HCT116 (cell line): ENCODE measurements at regions not wholly inside any gene's neighbourhood (a gene's known extent, or its start where the extent isn't known, plus 50 kb on each side); places are given as distances from the start of the nearest gene placed in this dataset.

Source experiments
- ATAC-seq: fragments of 200-7000 bp; cut with Tn5 transposase; 2 replicates; pipeline ENCODE4 v1.9.1; 2020; ENCODE audit warnings: mild to moderate bottlenecking, moderate library complexity
- BruUV-seq: library from RNA; stranded (reverse); fragments of 400-500 nt; replicated peaks from 2 replicates; lab custom pipeline; 2021; lab: Mats Ljungman, UMichigan
- CTCF ChIA-PET: fragments of 300-600 bp; sonication (Branson Sonifier 250); formaldehyde crosslinking; loops from one replicate; lab custom pipeline; 2021; ENCODE audit warnings: antibody characterized with exemption; lab: Charles Lee
- POLR2A ChIA-PET: fragments of 300-600, 350-600 bp; sonication (Branson Sonifier 250); formaldehyde crosslinking; loops from one replicate; lab custom pipeline; 2021; ENCODE audit warnings: antibody characterized with exemption; lab: Charles Lee
- RAD21 ChIA-PET, 2 experiments: fragments of 300-600 bp; sonication (Branson Sonifier 250); formaldehyde crosslinking; loops; one replicate each; lab custom pipeline; 2023; ENCODE audit warnings: low total read pairs in 2 of 2; ENCODE audit not compliant: uncharacterized antibody in 2 of 2, unreplicated experiment in 2 of 2, low non-redundant PET in 1 of 2; lab: Charles Lee
- DNase-seq: peaks from one replicate; pipeline ENCODE4 v3.0.0-alpha.2; 2010; ENCODE audit warnings: low read depth, low spot score
- H2AFZ ChIP-seq: fragments of 200-600 bp; shearing (Covaris generic), sonication (generic); 2 replicates; pipeline ENCODE4 v1.6.1; 2017; ENCODE audit warnings: low read depth, mixed run types, mixed read lengths, antibody characterized with exemption, low read length; ENCODE audit not compliant: poor library complexity, severe bottlenecking
- H3K27ac ChIP-seq: 2 replicates; pipeline ENCODE4 v1.5.1; 2012; ENCODE audit warnings: low read depth, low read length
- H3K27me3 ChIP-seq: fragments of 200-600 bp; sonication (generic); 2 replicates; pipeline ENCODE4 v1.6.1; 2016; ENCODE audit warnings: mixed run types, low read length, mixed read lengths; ENCODE audit not compliant: insufficient read depth
- H3K36me3 ChIP-seq, 2 experiments: fragments of 200-500 bp in 1 of 2; fragments of 200-600 bp in 1 of 2; sonication (Bioruptor generic) in 1 of 2; sonication (generic) in 1 of 2; 2 replicates each; pipeline versions ENCODE4 v1.5.1 to v1.6.1; 2014 to 2016; ENCODE audit warnings: low read length in 2 of 2, inconsistent platforms in 1 of 2, mixed read lengths in 1 of 2, mixed run types in 1 of 2; ENCODE audit not compliant: insufficient read depth in 2 of 2, control insufficient read depth in 1 of 2
- H3K4me1 ChIP-seq, 2 experiments: fragments of 200-600 bp in 1 of 2; sonication (generic) in 1 of 2; 2 replicates each; pipeline versions ENCODE4 v1.5.1 to v1.6.1; 2012 to 2017; ENCODE audit warnings: low read length in 2 of 2, inconsistent platforms in 1 of 2, mild to moderate bottlenecking in 1 of 2, mixed read lengths in 1 of 2, mixed run types in 1 of 2, moderate library complexity in 1 of 2; ENCODE audit not compliant: insufficient read depth in 2 of 2, control insufficient read depth in 1 of 2
- H3K4me2 ChIP-seq: fragments of 200-600 bp; sonication (generic); 2 replicates; pipeline ENCODE4 v1.6.1; 2017; ENCODE audit warnings: mixed run types, low read length, mixed read lengths
- H3K4me3 ChIP-seq, 2 experiments: fragments of 200-600 bp in 1 of 2; sonication (generic) in 1 of 2; replicated peaks in 1 of 2; 2 replicates each; pipeline ENCODE4 v1.5.1; 2011 to 2016; ENCODE audit warnings: low read length in 2 of 2, control low read depth in 1 of 2, low read depth in 1 of 2, mild to moderate bottlenecking in 1 of 2, mixed read lengths in 1 of 2, mixed run types in 1 of 2
- H3K79me2 ChIP-seq: fragments of 200-600 bp; sonication (generic); 2 replicates; pipeline ENCODE4 v1.6.1; 2017; ENCODE audit warnings: mild to moderate bottlenecking, mixed run types, low read length, moderate library complexity, mixed read lengths; ENCODE audit not compliant: insufficient read depth
- H3K9ac ChIP-seq: fragments of 200-600 bp; sonication (generic); 2 replicates; pipeline ENCODE4 v1.6.1; 2016; ENCODE audit warnings: low read length, mixed read lengths
- H3K9me2 ChIP-seq: fragments of 200-600 bp; sonication (generic), shearing (Covaris generic); 2 replicates; pipeline ENCODE4 v1.6.1; 2017; ENCODE audit warnings: mixed run types, mild to moderate bottlenecking, moderate library complexity; ENCODE audit not compliant: insufficient read depth
- H3K9me3 ChIP-seq, 2 experiments: fragments of 200-500 bp in 1 of 2; fragments of 200-600 bp in 1 of 2; sonication (Bioruptor generic) in 1 of 2; sonication (generic) in 1 of 2; 2 replicates each; pipeline ENCODE4 v1.6.1; 2014 to 2017; ENCODE audit warnings: low read length in 2 of 2, mixed read lengths in 2 of 2, inconsistent platforms in 1 of 2, low read depth in 1 of 2, mild to moderate bottlenecking in 1 of 2, mixed run types in 1 of 2, moderate library complexity in 1 of 2; ENCODE audit not compliant: control insufficient read depth in 1 of 2, insufficient read depth in 1 of 2
- H4K20me1 ChIP-seq: fragments of 200-600 bp; sonication (generic), shearing (Covaris generic); 2 replicates; pipeline ENCODE4 v1.6.1; 2017; ENCODE audit warnings: mixed run types, mild to moderate bottlenecking, moderate library complexity; ENCODE audit not compliant: insufficient read depth
- CEBPB ChIP-seq: IDR thresholded peaks from 2 replicates; pipeline ENCODE4 v1.6.1; 2012; ENCODE audit warnings: low read depth
- ELF1 ChIP-seq: IDR thresholded peaks from 2 replicates; pipeline ENCODE4 v1.6.1; 2012; ENCODE audit warnings: low read depth, borderline replicate concordance
- EZH2 ChIP-seq: fragments of 200-600 bp; sonication (generic); IDR thresholded peaks from 2 replicates; pipeline ENCODE4 v1.6.1; 2017; ENCODE audit warnings: antibody characterized with exemption, mixed run types
- EZH2phosphoT487 ChIP-seq: fragments of 200-600 bp; IDR thresholded peaks from 2 replicates; pipeline ENCODE4 v1.6.1; 2018; ENCODE audit warnings: antibody characterized with exemption, borderline replicate concordance
- FOSL1 ChIP-seq: IDR thresholded peaks from 2 replicates; pipeline ENCODE4 v1.6.1; 2012; ENCODE audit warnings: low read depth
- JUND ChIP-seq: IDR thresholded peaks from 2 replicates; pipeline ENCODE4 v1.6.1; 2012
- POLR2A ChIP-seq: IDR thresholded peaks from 2 replicates; pipeline ENCODE4 v1.7.0; 2011; ENCODE audit warnings: borderline replicate concordance; ENCODE audit not compliant: insufficient read depth, insufficient read length; ENCODE audit errors: extremely low read depth
- POLR2AphosphoS5 ChIP-seq: IDR thresholded peaks from 2 replicates; pipeline ENCODE4 v1.6.1; 2011; ENCODE audit warnings: mild to moderate bottlenecking, low read depth, low read length, moderate library complexity
- RAD21 ChIP-seq: IDR thresholded peaks from 2 replicates; pipeline ENCODE4 v1.6.1; 2012; ENCODE audit warnings: low read depth, mild to moderate bottlenecking
- SIN3A ChIP-seq: IDR thresholded peaks from 2 replicates; pipeline ENCODE4 v1.6.1; 2012; ENCODE audit warnings: low read depth
- SP1 ChIP-seq: IDR thresholded peaks from 2 replicates; pipeline ENCODE4 v1.6.1; 2012; ENCODE audit warnings: low read depth
- SRF ChIP-seq: IDR thresholded peaks from 2 replicates; pipeline ENCODE4 v1.6.1; 2012; ENCODE audit warnings: low read depth
- TCF7L2 ChIP-seq: IDR thresholded peaks from 2 replicates; pipeline ENCODE4 v1.7.0; 2011; ENCODE audit warnings: borderline replicate concordance, inconsistent platforms; ENCODE audit not compliant: insufficient read depth, insufficient read length; ENCODE audit errors: extremely low read depth
- YY1 ChIP-seq: IDR thresholded peaks from 2 replicates; pipeline ENCODE4 v1.6.1; 2011; ENCODE audit warnings: low read length, low read depth, moderate library complexity, mild to moderate bottlenecking; ENCODE audit not compliant: insufficient replicate concordance; ENCODE audit errors: extremely low read depth
- ZFX ChIP-seq: fragments of 450-650 bp; IDR thresholded peaks from 2 replicates; pipeline ENCODE4 v1.6.1; 2017
- ZNF274 ChIP-seq: fragments of 200-500 bp; sonication (Bioruptor generic); IDR thresholded peaks from 2 replicates; pipeline ENCODE4 v1.6.1; 2014; ENCODE audit warnings: mild to moderate bottlenecking, low read depth, low read length, inconsistent platforms
- intact Hi-C: fragments of 100-400 bp; cut with micrococcal nuclease; formaldehyde crosslinking; loops from 2 replicates; pipeline ENCODE4 v1.10.0; 2022
- TF ChIP-seq, protein P1 (sequence below), 3 experiments: fragments of 200-600 bp in 1 of 3; sonication (generic) in 1 of 3; IDR thresholded peaks in 2 of 3; conservative IDR thresholded peaks in 1 of 3; 2 replicates each; pipeline ENCODE4 v1.5.1; 2012 to 2017; ENCODE audit warnings: low read depth in 2 of 3, low read length in 2 of 3, antibody characterized with exemption in 1 of 3, borderline replicate concordance in 1 of 3, control low read depth in 1 of 3, mild to moderate bottlenecking in 1 of 3, mixed read lengths in 1 of 3, mixed run types in 1 of 3, moderate library complexity in 1 of 3; ENCODE audit not compliant: insufficient read depth in 1 of 3
- TF ChIP-seq, protein P2 (sequence below): IDR thresholded peaks from 2 replicates; pipeline ENCODE4 v1.6.1; 2012; ENCODE audit warnings: low read depth
- TF ChIP-seq, protein P3 (sequence below): IDR thresholded peaks from 2 replicates; pipeline ENCODE4 v1.6.1; 2012
- TF ChIP-seq, protein P4 (sequence below): IDR thresholded peaks from 2 replicates; pipeline ENCODE4 v1.6.1; 2012

DNA sequence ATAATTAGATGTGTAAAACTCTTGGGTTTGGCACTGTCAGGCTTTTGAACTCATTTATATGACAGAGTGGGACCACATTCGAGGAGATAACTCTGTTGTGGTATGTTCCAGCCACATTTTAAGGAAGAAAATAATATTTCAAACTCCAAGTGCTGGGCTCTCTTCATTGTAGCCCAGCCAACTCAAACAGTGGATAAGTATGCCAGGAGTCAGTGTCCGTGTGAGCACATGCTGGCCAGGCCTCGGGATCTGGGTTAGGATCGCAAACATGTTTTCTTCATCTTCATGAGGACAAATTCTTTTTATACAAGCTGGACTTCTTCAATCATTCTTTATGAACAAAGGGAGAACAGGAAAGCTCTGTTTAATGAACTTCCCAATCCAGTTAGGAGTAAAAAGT lies 497.5 kb downstream of the MAFB start:
- no peaks in the 10 kb centered on the region for H3K79me2 ChIP-seq
- H3K9me3 ChIP-seq, result no peaks in the 10 kb centered on the region
- H3K4me2 ChIP-seq, result no peak overlapping the region
- POLR2A ChIA-PET, result no interaction called here
- H3K36me3 ChIP-seq, result no peaks in the 10 kb centered on the region
- no peak overlapping the region for H3K4me3 ChIP-seq
- CTCF ChIA-PET, result no interaction called here
- H3K9ac ChIP-seq, result no peak overlapping the region
- H4K20me1 ChIP-seq, result no peaks in the 10 kb centered on the region
- no peaks in the 10 kb centered on the region for H3K9me2 ChIP-seq
- BruUV-seq, result no TSS peak
- no peak overlapping the region for H2AFZ ChIP-seq
- intact Hi-C loops, result no loop called here
- RAD21 ChIA-PET, result no interaction called here
- H3K27ac ChIP-seq, result no peak overlapping the region
- DNase-seq, result no peak
- TF ChIP-seq POLR2AphosphoS5 (no peak), FOSL1 (no peak), RAD21 (no peak), TCF7L2 (no peak), ZFX (no peak), EZH2 (no peak), JUND (no peak), SP1 (no peak), YY1 (no peak), SIN3A (no peak), ELF1 (no peak), SRF (no peak), POLR2A (no peak), ZNF274 (no peak), CEBPB (no peak), EZH2phosphoT487 (no peak)
- TF ChIP-seq, protein P1, sequence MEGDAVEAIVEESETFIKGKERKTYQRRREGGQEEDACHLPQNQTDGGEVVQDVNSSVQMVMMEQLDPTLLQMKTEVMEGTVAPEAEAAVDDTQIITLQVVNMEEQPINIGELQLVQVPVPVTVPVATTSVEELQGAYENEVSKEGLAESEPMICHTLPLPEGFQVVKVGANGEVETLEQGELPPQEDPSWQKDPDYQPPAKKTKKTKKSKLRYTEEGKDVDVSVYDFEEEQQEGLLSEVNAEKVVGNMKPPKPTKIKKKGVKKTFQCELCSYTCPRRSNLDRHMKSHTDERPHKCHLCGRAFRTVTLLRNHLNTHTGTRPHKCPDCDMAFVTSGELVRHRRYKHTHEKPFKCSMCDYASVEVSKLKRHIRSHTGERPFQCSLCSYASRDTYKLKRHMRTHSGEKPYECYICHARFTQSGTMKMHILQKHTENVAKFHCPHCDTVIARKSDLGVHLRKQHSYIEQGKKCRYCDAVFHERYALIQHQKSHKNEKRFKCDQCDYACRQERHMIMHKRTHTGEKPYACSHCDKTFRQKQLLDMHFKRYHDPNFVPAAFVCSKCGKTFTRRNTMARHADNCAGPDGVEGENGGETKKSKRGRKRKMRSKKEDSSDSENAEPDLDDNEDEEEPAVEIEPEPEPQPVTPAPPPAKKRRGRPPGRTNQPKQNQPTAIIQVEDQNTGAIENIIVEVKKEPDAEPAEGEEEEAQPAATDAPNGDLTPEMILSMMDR (IDR thresholded peaks at IDR 0.05 in 2 of 3, conservative IDR thresholded peaks at IDR 0.05 in 1 of 3; ENCODE audit: borderline replicate concordance in 1 of 3, insufficient read depth in 1 of 3, low read depth in 2 of 3, low read length in 2 of 3), result no peak
- TF ChIP-seq, protein P2, sequence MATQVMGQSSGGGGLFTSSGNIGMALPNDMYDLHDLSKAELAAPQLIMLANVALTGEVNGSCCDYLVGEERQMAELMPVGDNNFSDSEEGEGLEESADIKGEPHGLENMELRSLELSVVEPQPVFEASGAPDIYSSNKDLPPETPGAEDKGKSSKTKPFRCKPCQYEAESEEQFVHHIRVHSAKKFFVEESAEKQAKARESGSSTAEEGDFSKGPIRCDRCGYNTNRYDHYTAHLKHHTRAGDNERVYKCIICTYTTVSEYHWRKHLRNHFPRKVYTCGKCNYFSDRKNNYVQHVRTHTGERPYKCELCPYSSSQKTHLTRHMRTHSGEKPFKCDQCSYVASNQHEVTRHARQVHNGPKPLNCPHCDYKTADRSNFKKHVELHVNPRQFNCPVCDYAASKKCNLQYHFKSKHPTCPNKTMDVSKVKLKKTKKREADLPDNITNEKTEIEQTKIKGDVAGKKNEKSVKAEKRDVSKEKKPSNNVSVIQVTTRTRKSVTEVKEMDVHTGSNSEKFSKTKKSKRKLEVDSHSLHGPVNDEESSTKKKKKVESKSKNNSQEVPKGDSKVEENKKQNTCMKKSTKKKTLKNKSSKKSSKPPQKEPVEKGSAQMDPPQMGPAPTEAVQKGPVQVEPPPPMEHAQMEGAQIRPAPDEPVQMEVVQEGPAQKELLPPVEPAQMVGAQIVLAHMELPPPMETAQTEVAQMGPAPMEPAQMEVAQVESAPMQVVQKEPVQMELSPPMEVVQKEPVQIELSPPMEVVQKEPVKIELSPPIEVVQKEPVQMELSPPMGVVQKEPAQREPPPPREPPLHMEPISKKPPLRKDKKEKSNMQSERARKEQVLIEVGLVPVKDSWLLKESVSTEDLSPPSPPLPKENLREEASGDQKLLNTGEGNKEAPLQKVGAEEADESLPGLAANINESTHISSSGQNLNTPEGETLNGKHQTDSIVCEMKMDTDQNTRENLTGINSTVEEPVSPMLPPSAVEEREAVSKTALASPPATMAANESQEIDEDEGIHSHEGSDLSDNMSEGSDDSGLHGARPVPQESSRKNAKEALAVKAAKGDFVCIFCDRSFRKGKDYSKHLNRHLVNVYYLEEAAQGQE, result no peak
- TF ChIP-seq, protein P3, sequence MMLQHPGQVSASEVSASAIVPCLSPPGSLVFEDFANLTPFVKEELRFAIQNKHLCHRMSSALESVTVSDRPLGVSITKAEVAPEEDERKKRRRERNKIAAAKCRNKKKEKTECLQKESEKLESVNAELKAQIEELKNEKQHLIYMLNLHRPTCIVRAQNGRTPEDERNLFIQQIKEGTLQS, result no peak
- TF ChIP-seq, protein P4, sequence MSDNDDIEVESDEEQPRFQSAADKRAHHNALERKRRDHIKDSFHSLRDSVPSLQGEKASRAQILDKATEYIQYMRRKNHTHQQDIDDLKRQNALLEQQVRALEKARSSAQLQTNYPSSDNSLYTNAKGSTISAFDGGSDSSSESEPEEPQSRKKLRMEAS, result no peak
- TF ChIP-seq, all 23 proteins: peak for 0
- no peak for ATAC-seq
- no peaks in the 10 kb centered on the region for H3K4me1 ChIP-seq
- no peaks in the 10 kb centered on the region for H3K27me3 ChIP-seq
